Activated naive CD4-positive, alpha-beta T cell treated with anti-CD3 and anti-CD28 coated beads, Interleukin-2, amount 50 U/mL, for 24 hours (primary cell): ENCODE measurements at regions not wholly inside any gene's neighbourhood (a gene's known extent, or its start where the extent isn't known, plus 50 kb on each side); places are given as distances from the start of the nearest gene placed in this dataset.

ENCODE experiments used
- H3K27ac Mint-ChIP-seq: one replicate; pipeline ENCODE4 v1.8.0; 2021; ENCODE audit warnings: mild to moderate bottlenecking, mixed read lengths
- H3K27me3 Mint-ChIP-seq: one replicate; pipeline ENCODE4 v1.8.0; 2021; ENCODE audit warnings: mixed read lengths
- H3K36me3 Mint-ChIP-seq: one replicate; pipeline ENCODE4 v1.8.0; 2021; ENCODE audit warnings: mixed read lengths
- H3K4me1 Mint-ChIP-seq: one replicate; pipeline ENCODE4 v1.8.0; 2021; ENCODE audit warnings: mixed read lengths
- H3K4me3 Mint-ChIP-seq: one replicate; pipeline ENCODE4 v1.8.0; 2021; ENCODE audit warnings: mild to moderate bottlenecking, mixed read lengths
- H3K9me3 Mint-ChIP-seq: one replicate; pipeline ENCODE4 v1.8.0; 2021; ENCODE audit warnings: mixed read lengths

DNA sequence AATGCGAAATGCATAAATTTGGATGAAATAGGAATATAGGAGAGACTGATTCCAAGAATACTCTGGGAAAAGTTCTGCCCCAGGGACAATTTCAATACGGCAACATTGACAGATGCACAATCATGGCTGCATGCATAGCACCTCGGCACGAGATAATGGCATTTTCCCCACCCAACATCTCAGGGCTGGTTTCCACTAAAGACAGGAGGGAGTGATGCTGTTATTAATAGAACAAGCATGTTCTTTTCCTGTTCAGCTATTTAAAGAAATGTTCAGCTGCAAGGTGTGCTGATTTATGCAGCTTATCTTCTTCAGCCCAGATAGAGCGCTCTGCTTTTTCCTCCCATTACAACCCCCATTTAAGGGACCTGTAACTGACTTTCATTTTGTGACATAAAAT lies 740.2 kb downstream of the TLR4 start:
- no peaks in the 10 kb centered on the region for H3K9me3 Mint-ChIP-seq
- no peak overlapping the region for H3K4me3 Mint-ChIP-seq
- no peaks in the 10 kb centered on the region for H3K36me3 Mint-ChIP-seq

DNA sequence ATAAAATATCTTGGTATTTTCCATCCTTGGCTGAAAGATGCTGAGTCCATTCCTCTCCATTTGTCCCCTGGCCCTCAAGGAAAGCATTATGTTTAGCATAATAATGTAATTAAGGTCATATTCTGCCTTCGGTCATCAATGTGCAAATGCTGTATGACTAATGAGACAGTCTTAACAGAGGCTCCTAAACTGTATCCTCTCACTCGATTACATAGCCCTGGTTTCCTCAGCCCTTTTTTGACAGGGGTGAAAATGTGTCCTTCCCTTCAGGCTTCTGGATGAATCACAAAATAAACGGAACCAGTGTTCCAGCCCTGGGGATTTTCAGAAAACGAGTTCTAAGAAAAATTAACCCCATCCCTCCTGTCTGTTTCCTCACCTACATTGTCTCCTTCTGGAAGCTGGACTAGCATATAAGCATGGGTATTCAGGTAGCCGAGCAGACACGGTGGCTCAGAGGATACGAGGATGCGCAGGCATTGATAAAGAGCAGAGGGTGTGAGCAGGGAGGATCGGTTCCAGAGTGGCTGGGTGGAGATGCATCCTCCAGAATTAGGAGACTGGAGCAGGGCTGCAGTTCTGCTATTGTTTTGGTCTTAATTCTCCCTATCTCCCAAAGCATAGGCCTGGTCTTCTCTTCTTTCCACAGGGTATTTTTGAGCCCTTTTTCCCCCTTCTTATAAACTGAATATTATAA lies 742.9 kb downstream of the TLR4 start:
- no peaks in the 10 kb centered on the region for H3K36me3 Mint-ChIP-seq
- H3K4me1 Mint-ChIP-seq: no peaks in the 10 kb centered on the region
- no peak overlapping the region for H3K4me3 Mint-ChIP-seq
- H3K9me3 Mint-ChIP-seq: no peaks in the 10 kb centered on the region
- no peak overlapping the region for H3K27ac Mint-ChIP-seq
- peaks cover 2% of the 10 kb centered on the region for H3K27me3 Mint-ChIP-seq

More for the DNA sequence above, 740.2 kb downstream of the TLR4 start:
- Mint-ChIP-seq H3K27me3 (no peaks in the 10 kb centered on the region), H3K27ac (no peak overlapping the region), H3K4me1 (no peaks in the 10 kb centered on the region)

DNA sequence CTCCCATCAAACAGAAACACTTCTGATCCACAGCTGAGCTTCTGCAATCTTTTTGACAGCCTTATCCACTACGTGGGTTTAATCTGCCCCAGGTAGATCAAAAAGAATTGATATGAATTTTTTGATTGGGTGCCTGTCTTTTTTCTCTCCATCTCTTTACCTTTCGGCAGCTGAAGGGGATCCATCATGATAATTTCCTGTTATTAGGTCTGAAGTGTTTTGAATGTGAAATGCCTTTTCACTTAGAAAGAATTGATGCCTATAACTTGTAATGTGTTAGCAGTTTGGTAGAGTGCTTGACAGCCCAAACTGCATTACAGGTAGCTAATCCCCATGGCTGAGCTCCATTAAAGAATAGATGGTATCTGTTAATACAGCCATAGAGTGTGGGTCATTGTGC lies 745.4 kb downstream of the TLR4 start:
- Mint-ChIP-seq H3K27ac (no peak overlapping the region), H3K36me3 (no peaks in the 10 kb centered on the region), H3K9me3 (peaks cover 7% of the 10 kb centered on the region), H3K4me1 (no peaks in the 10 kb centered on the region), H3K27me3 (peaks cover 2% of the 10 kb centered on the region), H3K4me3 (no peak overlapping the region)

- no peak overlapping the region for H3K4me3 Mint-ChIP-seq
- peaks cover 2% of the 10 kb centered on the region for H3K27me3 Mint-ChIP-seq
- peaks cover 13% of the 10 kb centered on the region for H3K9me3 Mint-ChIP-seq
- no peaks in the 10 kb centered on the region for H3K36me3 Mint-ChIP-seq
- H3K4me1 Mint-ChIP-seq: no peaks in the 10 kb centered on the region
- no peak overlapping the region for H3K27ac Mint-ChIP-seq
These were observed 751.1 kb downstream of the TLR4 start for GRCh38 chr9:118455259-118455658.

DNA sequence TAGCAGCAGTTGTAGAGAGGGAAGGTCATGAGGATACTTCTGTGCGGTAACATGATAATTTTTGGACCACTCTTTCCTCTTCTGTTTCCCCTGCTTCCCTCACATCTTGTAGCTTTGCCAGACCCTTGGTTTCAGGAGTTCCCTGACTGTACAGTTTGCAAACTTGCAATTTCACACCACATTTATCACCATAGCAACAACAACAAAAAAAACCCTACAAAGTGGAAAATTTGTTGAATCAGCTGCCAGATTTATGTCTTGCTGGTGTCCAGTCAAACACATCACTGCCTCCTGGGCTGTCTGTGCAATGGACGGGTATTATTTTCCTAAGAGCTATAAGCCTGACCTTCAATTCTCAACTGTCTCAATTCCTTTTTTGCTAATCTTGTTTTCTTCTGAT lies 751.6 kb downstream of the TLR4 start:
- no peak overlapping the region for H3K4me3 Mint-ChIP-seq
- H3K36me3 Mint-ChIP-seq: no peaks in the 10 kb centered on the region
- no peaks in the 10 kb centered on the region for H3K4me1 Mint-ChIP-seq
- H3K27ac Mint-ChIP-seq: no peak overlapping the region
- peaks cover 13% of the 10 kb centered on the region for H3K9me3 Mint-ChIP-seq
- H3K27me3 Mint-ChIP-seq: no peaks in the 10 kb centered on the region

- no peak overlapping the region for H3K27ac Mint-ChIP-seq
- H3K36me3 Mint-ChIP-seq: no peaks in the 10 kb centered on the region
- H3K9me3 Mint-ChIP-seq: peaks cover 13% of the 10 kb centered on the region
- H3K27me3 Mint-ChIP-seq: no peaks in the 10 kb centered on the region
- H3K4me3 Mint-ChIP-seq: no peak overlapping the region
- no peaks in the 10 kb centered on the region for H3K4me1 Mint-ChIP-seq
These were observed 753.2 kb downstream of the TLR4 start for GRCh38 chr9:118457171-118458000.

DNA sequence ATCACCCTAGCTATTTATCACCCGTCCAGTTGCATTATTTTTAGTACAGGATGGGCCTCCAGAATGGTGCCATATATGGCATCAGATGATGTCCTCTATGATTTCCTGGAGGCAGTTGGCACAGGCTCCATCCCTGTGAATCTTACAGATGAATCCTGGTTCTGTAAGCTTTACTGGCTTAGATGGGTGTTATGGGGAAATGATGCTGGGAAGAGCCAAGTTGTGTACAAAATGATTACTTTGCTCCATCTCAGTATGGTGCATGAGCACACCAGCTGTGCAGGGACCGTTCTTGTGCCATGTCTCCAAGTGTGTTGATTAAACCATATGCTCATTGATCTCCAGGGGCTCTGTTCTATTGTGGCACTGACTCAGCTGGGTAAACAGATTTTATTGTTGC lies 755.7 kb downstream of the TLR4 start:
- Mint-ChIP-seq H3K36me3 (no peaks in the 10 kb centered on the region), H3K4me1 (no peaks in the 10 kb centered on the region), H3K27ac (no peak overlapping the region), H3K9me3 (peaks cover 5% of the 10 kb centered on the region), H3K4me3 (no peak overlapping the region), H3K27me3 (no peaks in the 10 kb centered on the region)

DNA sequence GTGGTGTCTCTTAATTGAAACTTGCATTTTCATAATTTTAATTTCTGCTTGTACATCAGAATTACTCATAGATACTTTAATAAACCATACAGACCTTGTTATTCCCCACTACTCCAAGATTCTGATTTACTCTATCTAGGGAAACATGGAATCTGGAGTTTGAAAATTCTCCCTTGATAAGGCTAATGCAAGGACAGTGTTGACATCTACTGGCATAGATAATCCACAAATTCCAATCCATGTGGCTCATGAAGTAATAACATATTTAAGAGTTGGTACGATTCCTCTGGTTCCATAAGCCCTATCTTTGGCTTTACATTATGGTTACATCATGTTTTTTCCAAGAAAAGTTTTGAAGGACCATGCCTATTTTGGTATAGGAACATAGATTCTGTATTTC lies 759.2 kb downstream of the TLR4 start:
- H3K27me3 Mint-ChIP-seq: no peaks in the 10 kb centered on the region
- no peak overlapping the region for H3K4me3 Mint-ChIP-seq
- no peaks in the 10 kb centered on the region for H3K4me1 Mint-ChIP-seq
- H3K36me3 Mint-ChIP-seq: no peaks in the 10 kb centered on the region
- H3K27ac Mint-ChIP-seq: no peak overlapping the region
- no peaks in the 10 kb centered on the region for H3K9me3 Mint-ChIP-seq

DNA sequence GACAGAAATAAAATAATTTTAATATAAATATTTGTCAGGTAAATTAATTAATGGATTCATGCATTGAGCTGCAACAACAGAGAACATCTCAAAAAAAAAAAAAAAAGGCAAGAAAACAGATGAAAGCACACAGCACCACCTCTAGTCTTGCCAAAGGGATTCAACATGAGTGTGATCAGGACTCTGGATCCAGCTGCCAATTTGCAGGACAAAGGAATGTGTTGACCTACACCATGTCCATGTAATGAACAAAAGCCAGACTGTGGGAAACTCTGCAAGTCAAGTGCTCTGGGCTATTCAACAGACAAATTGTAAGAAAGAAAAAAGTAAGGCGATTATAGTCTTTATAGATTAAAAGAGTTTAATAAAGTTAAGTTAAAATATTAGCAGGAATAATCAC lies 769.3 kb downstream of the TLR4 start:
- Mint-ChIP-seq H3K4me1 (no peaks in the 10 kb centered on the region), H3K4me3 (no peak overlapping the region), H3K27ac (no peak overlapping the region), H3K27me3 (no peaks in the 10 kb centered on the region), H3K36me3 (no peaks in the 10 kb centered on the region), H3K9me3 (peaks cover 4% of the 10 kb centered on the region)

- no peak overlapping the region for H3K27ac Mint-ChIP-seq
- no peaks in the 10 kb centered on the region for H3K36me3 Mint-ChIP-seq
- peaks cover 4% of the 10 kb centered on the region for H3K9me3 Mint-ChIP-seq
- no peaks in the 10 kb centered on the region for H3K4me1 Mint-ChIP-seq
- no peaks in the 10 kb centered on the region for H3K27me3 Mint-ChIP-seq
- H3K4me3 Mint-ChIP-seq: no peak overlapping the region
These were observed 774.5 kb downstream of the TLR4 start for GRCh38 chr9:118478752-118479151.

GRCh38 chr9:118482306-118482705 lies 778.1 kb downstream of the TLR4 start:
- no peaks in the 10 kb centered on the region for H3K9me3 Mint-ChIP-seq
- no peaks in the 10 kb centered on the region for H3K4me1 Mint-ChIP-seq
- H3K4me3 Mint-ChIP-seq: no peak overlapping the region
- no peak overlapping the region for H3K27ac Mint-ChIP-seq
- H3K27me3 Mint-ChIP-seq: no peaks in the 10 kb centered on the region
- H3K36me3 Mint-ChIP-seq: no peaks in the 10 kb centered on the region

DNA sequence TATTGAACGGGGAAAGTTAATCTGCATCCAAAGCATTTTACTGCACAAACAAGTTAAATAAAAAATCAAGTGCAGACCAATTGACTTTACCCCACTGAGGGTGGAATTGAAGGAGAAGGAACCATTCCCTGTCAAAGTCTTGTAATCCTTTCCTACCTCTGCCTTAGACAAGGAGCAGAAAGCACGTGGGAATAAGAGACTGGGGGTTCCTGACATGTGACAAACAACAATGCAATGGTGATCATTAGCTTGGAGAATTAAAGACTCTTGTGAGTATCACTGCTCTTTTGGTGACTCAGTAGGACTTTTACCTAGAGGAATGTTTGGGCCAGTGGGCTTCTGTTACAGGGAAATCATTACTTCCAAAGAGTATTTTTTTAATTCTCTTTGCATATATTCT lies 779.5 kb downstream of the TLR4 start:
- no peaks in the 10 kb centered on the region for H3K27me3 Mint-ChIP-seq
- no peak overlapping the region for H3K4me3 Mint-ChIP-seq
- no peaks in the 10 kb centered on the region for H3K9me3 Mint-ChIP-seq
- H3K27ac Mint-ChIP-seq: no peak overlapping the region
- H3K4me1 Mint-ChIP-seq: no peaks in the 10 kb centered on the region
- no peaks in the 10 kb centered on the region for H3K36me3 Mint-ChIP-seq

DNA sequence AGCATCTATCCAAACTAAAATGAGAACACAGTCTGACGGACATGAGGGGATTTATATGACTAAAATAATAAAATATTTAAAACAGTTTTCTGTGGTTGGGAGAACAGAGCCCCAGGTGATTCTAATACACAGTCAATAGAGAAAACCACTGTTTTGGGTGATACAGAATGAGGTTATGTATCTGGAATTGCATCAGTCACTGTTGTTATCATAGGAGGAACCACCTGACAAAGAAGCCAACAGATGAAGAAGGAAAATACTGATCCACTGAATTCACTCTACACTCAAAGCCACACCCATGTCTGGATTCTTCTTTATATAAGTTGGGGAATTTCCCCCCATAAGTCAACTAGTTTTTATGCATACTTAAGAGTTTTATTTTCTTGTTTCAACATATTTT lies 799.0 kb downstream of the TLR4 start:
- H3K9me3 Mint-ChIP-seq: peaks cover 9% of the 10 kb centered on the region
- no peak overlapping the region for H3K27ac Mint-ChIP-seq
- H3K4me1 Mint-ChIP-seq: no peaks in the 10 kb centered on the region

GRCh38 chr9:118510711-118511110 lies 806.5 kb downstream of the TLR4 start:
- no peak overlapping the region for H3K27ac Mint-ChIP-seq
- H3K4me3 Mint-ChIP-seq: no peak overlapping the region
- no peaks in the 10 kb centered on the region for H3K36me3 Mint-ChIP-seq
- no peaks in the 10 kb centered on the region for H3K27me3 Mint-ChIP-seq
- no peaks in the 10 kb centered on the region for H3K4me1 Mint-ChIP-seq
- peaks cover 6% of the 10 kb centered on the region for H3K9me3 Mint-ChIP-seq

More for the DNA sequence above, 799.0 kb downstream of the TLR4 start:
- no peaks in the 10 kb centered on the region for H3K36me3 Mint-ChIP-seq
- H3K4me3 Mint-ChIP-seq: no peak overlapping the region
- peaks cover 1% of the 10 kb centered on the region for H3K27me3 Mint-ChIP-seq

- no peak overlapping the region for H3K27ac Mint-ChIP-seq
- peaks cover 6% of the 10 kb centered on the region for H3K9me3 Mint-ChIP-seq
- H3K27me3 Mint-ChIP-seq: no peaks in the 10 kb centered on the region
- no peaks in the 10 kb centered on the region for H3K36me3 Mint-ChIP-seq
- H3K4me3 Mint-ChIP-seq: no peak overlapping the region
- H3K4me1 Mint-ChIP-seq: no peaks in the 10 kb centered on the region
These were observed 811.7 kb downstream of the TLR4 start for GRCh38 chr9:118515947-118516346.

GRCh38 chr9:118521261-118521660 lies 817.1 kb downstream of the TLR4 start:
- Mint-ChIP-seq H3K4me1 (no peaks in the 10 kb centered on the region), H3K4me3 (no peak overlapping the region), H3K36me3 (no peaks in the 10 kb centered on the region), H3K9me3 (no peaks in the 10 kb centered on the region), H3K27ac (no peak overlapping the region), H3K27me3 (peaks cover 1% of the 10 kb centered on the region)
